CD4-positive, alpha-beta T cell treated with Interleukin-17A for 4 hours (primary cell): ENCODE measurements at regions not wholly inside any gene's neighbourhood (a gene's known extent, or its start where the extent isn't known, plus 50 kb on each side); places are given as distances from the start of the nearest gene placed in this dataset.
"Not testable (repeated sequence)": the region's sequence is repeated elsewhere in the genome, so short reads cannot be mapped to it uniquely, and the experiment has no call there.

Source experiments
- DNase-seq: peaks from one replicate; pipeline ENCODE4 v3.0.0-alpha.2; 2020; ENCODE audit warnings: mixed read lengths

DNA sequence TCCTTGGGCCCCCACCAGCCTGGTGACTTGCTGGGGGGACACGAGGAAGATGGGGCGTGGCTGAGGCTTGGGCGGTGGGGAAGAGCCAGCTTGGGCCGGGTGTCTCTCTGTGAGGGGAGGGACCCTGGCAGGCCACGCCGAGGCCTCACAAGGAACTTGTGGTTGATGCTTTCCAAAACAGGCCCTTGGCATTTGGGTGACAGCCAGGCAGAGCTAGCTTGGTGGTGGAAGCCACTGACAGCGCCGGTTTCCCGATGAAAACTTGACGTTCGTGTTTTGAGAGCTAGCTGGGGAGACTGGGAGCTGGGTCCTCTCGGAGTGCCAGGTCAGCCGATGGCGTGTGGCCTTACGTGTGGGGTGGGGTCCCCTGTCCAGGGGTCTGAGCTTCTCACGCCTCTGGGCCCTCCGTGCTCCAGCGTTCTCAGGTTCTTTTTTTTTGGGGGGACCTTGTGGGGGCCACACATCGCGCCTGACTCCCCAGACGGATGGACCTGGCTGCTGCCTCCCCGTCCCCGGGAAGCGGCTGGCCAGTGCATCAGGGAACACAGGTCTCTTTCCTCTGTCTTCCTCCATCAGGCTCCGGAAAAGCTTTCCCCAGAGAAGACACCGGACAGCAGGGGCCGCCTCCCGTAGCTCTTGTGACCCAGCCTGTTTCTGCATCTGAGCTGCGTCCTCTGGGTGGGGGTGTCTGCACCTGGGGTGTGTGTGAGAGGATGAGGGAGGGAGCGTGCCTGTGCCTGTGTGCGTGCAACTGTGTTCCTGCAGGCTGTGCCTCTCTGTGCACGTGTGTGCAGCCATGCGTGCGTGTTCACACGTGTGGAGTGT, 129.3 kb upstream of the LPCAT1 start:
- no peak for DNase-seq

DNA sequence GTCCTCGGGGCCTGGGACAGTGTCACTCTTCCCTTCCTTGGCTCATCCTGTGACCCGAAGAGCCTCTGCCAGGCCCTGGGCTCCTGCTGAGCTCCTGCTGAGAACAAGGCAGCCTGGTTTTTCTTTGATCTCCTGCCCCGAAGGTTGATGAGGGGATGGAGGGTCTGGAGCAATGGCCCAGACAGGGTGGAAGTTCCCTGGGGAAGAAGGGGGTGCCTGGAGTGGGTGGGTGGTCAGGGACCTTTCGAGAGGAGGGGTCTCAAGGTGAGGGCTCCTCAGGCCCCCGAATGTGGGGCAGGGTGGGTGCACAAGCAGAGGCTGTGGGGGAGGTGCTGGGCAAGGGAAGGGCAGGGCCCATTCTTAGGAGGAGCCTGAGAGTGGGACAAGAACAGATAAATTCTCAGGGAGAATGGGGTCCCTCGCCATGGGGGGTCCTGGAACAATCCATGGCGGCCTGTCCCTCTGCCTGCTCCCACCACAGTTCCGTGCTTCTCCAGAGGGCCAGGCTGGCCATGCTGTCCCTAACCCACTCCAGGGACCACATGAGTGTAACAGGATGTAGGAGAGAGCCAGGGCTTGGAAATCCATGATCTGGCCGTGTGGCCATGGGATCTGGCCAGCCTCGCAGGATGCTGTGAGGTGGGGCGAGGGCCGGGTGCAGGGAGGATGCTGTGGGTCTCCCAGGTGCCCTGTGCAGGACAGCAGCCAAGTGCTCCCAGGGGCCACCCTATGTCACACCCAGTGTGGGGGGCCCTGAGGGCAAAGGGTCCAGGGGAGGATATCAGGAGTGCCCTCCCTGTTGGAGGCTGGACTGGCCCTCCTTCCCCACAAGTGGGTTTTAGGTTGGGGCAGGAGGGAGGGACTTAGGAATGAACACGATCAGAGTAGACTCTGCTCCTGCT, 128.5 kb upstream of the LPCAT1 start:
- no peak for DNase-seq

- DNase-seq: no peak
Measured at GRCh38 chr5:1651250-1651649, 127.5 kb upstream of the LPCAT1 start.

DNA sequence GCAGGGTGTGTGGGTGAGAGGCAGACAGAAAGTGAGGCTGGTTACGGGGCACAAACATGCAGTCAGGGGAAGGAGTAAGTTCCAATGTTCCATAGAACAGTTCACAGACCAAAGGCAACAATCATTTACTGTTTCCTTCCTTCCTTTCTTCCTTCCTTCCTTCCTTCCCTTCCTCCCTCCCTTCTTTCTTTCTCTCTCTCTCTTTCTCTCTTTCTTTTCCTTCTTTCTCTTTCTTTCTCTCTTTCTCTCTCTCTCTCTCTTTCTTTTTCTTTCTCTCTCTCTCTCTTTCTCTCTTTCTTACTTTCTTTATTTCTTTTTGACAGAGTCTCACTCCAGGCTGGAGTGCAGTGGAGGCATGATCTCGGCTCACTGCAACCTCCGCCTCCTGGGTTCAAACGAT, 125.8 kb upstream of the LPCAT1 start:
- no peak for DNase-seq

DNA sequence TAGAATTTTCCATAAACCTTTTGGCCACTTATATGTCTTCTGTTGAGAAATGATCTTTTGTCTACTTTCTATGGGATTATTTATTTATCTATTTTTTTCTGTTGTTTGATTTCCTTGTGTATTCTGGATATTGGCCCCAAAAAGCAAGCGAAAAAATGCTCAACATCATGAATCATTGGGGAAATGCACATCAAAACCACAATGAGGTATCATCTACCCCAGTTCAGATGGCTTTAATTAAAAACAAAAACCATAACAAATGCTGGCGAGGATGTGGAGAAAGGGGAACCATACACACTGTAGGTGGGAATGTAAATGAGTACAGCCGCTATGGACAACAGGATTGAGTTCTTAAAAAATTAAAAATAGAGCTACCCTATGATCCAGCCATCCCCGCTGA, 125.0 kb upstream of the LPCAT1 start:
- no peak for DNase-seq

- no peak for DNase-seq
Measured at GRCh38 chr5:1647580-1647979, 123.8 kb upstream of the LPCAT1 start.

- DNase-seq: peak; percentile 90
Measured at GRCh38 chr5:1644810-1645571, 121.2 kb upstream of the LPCAT1 start.

DNA sequence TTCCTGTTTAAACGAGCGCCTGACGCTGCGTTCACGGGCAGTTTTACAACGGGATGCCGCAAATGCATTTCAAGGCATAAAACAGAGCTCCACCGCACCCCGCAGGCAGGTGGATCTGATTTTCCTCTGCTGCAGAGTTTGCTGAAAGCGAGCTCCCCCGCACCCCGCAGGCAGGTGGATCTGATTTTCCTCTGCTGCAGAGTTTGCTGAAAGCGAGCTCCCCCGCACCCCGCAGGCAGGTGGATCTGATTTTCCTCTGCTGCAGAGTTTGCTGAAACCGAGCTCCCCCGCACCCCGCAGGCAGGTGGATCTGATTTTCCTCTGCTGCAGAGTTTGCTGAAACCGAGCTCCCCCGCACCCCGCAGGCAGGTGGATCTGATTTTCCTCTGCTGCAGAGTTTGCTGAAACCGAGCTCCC, 120.6 kb upstream of the LPCAT1 start:
- peak; percentile 31 for DNase-seq

DNA sequence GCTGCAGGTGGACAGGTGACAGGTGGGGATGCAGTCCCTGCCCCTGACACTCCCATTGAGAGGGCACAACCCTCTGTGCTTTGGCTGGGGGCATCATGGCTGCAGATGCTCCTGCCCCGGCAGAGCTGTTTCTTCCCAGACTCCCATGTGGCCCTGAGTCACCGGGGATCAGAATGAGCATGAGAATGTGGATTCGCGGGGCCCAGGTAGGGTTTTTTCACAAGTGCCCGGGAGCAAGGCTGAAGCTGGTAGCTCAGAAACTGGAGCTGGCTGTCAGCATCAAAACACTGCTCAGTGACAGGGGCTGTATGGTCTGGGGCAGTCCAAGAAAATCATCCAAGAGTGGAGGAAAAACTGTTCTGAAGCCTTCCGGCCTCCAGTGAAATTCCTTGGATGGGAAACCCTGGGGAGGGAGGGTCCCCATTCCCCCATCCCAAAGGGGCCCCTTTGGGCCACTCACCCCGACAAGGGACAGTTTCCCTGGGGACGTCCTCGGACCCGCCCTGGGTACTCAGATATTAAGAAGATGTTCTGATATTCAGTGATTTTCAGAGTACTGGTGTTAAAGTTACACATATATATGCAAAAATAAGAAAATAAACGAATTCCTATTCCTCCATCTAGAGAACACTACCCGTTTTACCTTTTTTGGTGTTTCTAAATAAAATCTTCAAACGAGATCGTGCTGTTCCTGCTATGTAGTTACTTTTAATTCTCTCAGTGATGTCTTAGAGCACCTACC, 120.1 kb upstream of the LPCAT1 start:
- DNase-seq: no peak

DNA sequence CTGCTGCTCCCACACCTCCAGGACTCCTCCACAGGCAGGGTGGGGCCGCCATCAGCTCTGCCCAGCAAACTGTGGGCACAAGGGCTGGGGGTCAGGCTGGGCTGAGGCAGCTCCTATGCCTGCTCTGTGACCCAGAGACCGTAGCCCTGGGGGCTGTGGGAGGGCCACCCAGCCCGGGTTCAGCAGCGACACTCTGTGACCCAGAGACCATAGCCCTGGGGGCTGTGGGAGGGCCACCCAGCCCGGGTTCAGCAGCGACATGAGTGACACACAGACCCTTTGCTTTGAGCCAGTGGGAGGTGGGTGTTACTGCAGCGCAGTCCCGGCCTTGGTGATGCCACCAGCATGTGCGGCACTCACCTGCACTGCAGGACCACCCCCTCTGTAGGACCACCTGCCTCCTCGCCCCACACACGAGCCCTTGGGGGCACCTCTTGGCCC, 118.9 kb upstream of the LPCAT1 start:
- no peak for DNase-seq

DNA sequence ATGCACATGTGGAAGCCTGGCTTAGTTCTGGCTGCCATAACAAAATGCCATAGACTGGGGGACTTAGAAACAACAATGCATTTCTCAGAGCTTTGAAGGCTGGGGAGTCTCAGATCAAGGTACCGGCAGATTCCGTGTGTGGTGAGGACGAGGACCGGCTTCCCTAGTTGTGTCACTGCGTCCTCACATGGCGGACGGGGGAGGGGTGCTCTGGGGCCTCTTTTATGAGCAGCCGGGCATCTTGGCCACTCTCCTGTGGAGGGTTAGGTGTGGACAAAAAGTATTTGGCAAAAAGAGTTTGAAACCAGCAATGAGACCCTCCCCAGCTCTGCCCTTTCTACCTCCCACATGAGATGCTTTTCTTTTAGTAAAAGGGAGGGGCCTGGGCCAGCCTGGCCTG, 118.5 kb upstream of the LPCAT1 start:
- DNase-seq: no peak

- DNase-seq: peak; percentile 84
Measured at GRCh38 chr5:1641560-1642166, 117.9 kb upstream of the LPCAT1 start.

DNA sequence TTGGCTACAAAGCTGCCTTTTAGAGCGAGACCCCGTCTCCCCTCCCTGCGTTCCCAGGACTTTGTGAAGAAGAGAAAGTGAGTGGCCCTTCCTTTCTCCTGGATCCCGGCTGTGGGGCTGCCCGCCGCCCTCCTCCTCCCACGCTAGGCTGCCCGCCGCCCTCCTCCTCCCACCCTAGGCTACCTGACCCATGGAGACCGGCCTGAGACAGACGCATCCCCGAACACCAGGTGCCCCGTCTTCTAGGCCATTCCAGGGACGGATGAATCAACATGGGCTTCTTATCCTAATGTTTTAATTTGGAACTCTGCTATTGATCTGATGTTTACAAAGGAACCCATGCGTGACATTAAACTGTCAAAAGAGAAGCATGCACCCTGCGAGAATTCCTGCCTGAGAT, 117.3 kb upstream of the LPCAT1 start:
- DNase-seq: no peak

DNA sequence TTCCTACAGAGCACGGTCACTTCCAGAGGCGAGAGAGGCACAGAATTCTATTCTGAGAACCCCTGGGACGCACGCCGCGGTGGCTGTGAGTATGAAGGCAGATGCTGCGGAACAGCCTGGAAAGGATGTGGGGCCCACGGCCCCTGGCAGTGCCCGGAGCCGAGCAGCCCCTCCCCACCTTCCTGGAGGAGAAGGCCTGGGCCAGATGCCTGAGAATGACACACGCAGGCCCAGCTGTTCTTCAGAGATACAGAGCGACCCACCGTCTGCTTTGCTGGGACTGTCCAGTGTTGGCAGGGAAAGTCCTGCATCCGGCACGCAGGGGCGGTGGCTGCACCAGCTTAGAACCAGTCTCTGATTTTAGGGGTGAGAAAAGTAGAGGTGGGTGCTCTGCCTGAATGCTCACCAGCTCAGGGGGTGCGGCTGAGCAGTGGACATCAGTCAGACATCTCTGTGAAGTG, 116.7 kb upstream of the LPCAT1 start:
- no peak for DNase-seq

- DNase-seq: no peak
Measured at GRCh38 chr5:1639757-1640156, 116.0 kb upstream of the LPCAT1 start.

GRCh38 chr5:1638658-1639400, 115.1 kb upstream of the LPCAT1 start:
- DNase-seq: no peak

- no peak for DNase-seq
Measured at GRCh38 chr5:1637639-1638481, 114.1 kb upstream of the LPCAT1 start.

DNA sequence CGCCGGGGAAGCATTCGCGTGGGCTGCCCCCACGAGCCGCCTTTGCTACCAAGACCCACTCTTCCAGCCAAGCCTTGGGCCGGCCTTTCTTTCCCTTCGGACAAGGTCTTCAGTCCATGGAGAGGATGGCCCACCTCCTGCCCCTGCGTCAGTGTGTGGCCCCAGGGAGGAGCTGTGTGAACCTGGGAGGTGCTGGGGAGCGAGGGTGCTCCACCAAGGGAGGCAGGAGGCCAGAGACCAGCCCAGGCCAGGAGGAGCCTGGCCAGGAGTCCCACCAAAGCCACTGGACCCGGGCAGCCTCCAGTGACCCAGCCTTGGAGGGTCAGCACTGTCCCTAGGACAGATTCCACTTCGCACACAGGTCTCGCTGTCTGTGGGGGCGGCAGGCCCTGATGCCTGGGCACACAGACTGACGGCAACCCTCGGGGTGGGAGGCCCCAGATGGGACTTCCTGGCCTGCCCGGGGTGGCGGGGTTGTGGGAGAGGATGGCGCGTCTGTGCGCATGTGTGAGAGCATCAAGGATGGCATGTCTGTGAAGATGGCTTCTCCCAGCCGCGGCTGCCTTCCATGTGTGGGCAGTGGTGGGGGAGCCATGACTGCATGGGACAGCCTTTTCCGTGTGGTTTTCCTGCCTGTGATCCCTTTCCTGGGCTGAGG, 113.3 kb upstream of the LPCAT1 start:
- no peak for DNase-seq

DNA sequence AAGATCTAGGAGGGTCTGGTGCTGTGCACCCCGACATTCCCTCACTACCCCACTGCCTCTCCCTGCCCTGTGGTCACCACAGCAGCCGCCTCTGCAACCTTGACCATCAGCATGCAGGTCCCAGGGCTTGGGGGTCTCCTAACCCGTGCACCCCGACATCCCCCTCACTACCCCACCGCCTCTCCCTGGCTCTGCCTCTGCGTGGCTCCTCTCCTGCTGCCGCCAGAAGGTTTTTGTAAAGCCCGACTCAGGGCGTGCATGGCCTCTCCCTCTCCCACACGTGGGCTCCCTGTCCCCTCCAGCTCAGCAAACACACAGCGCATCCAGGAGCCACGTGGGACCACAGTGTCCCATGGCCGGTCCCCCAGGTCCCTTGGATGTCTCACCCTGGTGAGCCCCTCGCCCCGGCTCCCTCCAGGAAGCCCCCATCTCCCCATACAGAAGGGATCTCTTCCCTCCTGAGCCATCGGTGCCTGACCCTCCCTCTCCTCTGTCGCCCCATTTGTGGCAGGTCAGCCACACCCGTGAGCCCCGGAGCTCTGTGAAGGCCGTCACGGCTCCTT, 112.5 kb upstream of the LPCAT1 start:
- not testable (repeated sequence) for DNase-seq
